GM12864 (cell line): ENCODE measurements at regions not wholly inside any gene's neighbourhood (a gene's known extent, or its start where the extent isn't known, plus 50 kb on each side); places are given as distances from the start of the nearest gene placed in this dataset.

ENCODE experiments used
- DNase-seq: peaks from one replicate; pipeline ENCODE4 v3.0.0-alpha.2; 2011; ENCODE audit warnings: low read depth
- H3K4me3 ChIP-seq: 2 replicates; pipeline ENCODE4 v1.5.1; 2011; ENCODE audit warnings: mild to moderate bottlenecking, low read depth, low read length, control low read depth
- TF ChIP-seq, protein P1 (sequence below): IDR thresholded peaks from 2 replicates; pipeline ENCODE4 v1.5.1; 2011; ENCODE audit warnings: low read depth, mild to moderate bottlenecking, moderate library complexity, low read length, control low read depth, inconsistent platforms; ENCODE audit errors: missing control alignments

DNA sequence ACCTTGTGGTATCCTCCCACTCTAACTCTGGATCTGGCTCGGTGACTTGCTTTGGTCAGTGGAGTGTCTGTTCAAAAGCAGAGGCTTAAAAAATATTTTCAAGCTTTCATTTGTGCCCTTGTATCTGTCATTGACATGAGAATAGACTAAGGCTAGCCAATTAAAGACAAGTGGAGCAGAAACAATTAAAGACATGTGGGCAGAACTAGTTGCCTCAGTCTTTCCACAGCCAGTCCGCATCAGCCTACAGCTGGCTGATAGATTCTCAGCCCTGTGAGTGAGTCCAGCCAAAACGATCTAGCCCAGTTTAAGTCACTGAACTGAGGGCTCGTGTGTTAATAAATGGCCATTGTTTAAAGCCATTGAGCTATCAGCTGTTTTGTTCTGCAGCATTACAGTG lies 185.2 kb upstream of the DGKB start:
- no peak for DNase-seq
- H3K4me3 ChIP-seq: no peak overlapping the region
- TF ChIP-seq, protein P1, sequence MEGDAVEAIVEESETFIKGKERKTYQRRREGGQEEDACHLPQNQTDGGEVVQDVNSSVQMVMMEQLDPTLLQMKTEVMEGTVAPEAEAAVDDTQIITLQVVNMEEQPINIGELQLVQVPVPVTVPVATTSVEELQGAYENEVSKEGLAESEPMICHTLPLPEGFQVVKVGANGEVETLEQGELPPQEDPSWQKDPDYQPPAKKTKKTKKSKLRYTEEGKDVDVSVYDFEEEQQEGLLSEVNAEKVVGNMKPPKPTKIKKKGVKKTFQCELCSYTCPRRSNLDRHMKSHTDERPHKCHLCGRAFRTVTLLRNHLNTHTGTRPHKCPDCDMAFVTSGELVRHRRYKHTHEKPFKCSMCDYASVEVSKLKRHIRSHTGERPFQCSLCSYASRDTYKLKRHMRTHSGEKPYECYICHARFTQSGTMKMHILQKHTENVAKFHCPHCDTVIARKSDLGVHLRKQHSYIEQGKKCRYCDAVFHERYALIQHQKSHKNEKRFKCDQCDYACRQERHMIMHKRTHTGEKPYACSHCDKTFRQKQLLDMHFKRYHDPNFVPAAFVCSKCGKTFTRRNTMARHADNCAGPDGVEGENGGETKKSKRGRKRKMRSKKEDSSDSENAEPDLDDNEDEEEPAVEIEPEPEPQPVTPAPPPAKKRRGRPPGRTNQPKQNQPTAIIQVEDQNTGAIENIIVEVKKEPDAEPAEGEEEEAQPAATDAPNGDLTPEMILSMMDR: no peak

DNA sequence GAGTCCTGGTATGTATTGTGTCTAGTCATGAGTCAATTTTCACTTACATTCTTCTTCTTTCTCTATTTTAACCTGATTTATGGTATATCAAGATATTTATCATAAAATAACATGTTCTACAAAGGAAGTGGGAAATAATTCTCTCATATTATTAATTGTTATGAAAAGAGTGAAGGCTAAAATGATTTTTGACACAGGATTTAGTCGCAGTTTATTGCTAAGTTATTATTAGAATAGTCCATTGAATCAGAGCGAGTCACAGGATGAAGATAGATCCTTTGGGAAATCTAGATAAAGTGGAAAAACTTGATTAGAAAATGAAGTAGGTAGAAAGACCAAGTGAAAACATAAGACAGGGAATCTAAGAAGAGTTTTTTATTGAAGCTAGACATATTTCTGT lies 184.3 kb upstream of the DGKB start:
- no peak for DNase-seq
- TF ChIP-seq, protein P1: no peak
- no peak overlapping the region for H3K4me3 ChIP-seq

DNA sequence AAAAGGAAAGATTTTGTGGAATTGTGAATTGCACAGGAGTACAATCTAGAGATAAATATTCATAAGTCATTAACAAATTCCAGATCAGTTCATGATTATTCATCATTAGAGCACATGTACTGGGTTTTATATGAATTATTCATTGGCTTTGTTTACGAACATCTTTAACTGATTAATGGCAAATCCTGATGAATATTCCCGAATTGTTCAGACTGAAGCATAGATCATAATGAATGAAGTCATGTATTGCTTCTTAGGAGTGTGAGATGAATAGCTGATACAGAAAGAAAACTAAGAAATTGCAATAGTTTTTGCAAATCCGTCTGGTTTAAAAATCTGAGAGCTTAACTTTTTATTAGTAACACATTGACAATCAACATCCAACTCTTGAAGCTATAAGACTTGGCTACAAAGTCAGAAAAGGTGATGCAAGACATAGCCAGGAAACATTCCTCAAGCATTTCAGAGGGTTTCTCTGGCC lies 183.6 kb upstream of the DGKB start:
- no peak overlapping the region for H3K4me3 ChIP-seq
- DNase-seq: no peak
- TF ChIP-seq, protein P1: no peak

DNA sequence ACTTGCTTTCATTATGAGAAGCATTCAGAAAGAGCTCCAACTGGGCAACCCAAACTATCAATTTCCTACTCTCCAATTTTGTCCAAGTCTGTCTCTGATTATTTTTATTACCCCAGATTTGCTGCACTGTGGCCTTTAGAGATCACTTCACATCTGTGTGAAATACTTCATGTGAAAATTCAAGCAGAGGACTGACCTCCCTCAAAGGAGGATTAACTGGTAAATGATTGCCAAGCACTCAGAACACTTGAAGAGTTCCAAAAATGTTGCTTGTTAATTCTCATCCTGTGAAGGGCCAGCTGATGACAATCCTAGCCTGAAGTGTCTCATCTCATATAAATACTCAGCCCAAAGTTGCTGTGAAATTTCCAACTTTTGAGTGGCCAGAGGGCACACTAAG lies 182.8 kb upstream of the DGKB start:
- no peak overlapping the region for H3K4me3 ChIP-seq
- TF ChIP-seq, protein P1: no peak
- no peak for DNase-seq

DNA sequence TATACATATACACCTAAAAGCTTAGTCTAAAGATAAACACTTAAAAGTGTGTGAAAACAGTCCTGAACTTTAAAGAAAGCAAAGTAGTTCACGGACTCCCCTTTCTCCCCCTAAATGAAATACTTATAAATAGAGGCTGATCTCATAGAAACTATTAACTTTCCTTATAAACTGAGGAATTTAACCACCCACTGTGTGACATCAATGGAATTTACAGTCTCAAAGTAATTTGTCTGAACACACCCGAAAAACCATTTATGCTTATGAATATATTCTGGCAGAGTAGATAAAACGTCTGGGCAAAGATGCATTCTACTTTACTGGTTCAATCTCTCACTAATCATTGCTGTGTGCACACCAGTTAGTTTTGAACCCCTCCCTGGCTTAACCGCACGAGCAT lies 181.8 kb upstream of the DGKB start:
- H3K4me3 ChIP-seq: no peak overlapping the region
- TF ChIP-seq, protein P1: no peak
- DNase-seq: no peak

DNA sequence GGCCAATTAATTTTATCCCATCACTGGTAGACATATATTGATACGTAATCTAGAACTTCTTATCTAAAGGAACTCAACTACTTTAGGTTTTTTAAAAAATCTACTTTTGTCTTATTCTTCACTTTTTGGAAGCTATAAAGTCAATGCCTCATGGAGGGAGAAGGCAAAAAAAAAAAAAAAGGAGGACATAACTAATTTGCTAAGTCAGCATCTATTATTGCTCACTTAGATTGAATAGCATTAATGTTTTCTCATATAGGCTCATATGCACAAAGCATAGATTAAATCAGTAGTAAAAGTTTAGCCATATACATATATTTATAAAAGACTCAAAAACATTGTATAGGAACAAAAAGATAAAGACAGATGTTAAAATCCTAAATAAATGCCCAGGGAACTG lies 179.3 kb upstream of the DGKB start:
- no peak for DNase-seq
- TF ChIP-seq, protein P1: no peak
- no peak overlapping the region for H3K4me3 ChIP-seq

DNA sequence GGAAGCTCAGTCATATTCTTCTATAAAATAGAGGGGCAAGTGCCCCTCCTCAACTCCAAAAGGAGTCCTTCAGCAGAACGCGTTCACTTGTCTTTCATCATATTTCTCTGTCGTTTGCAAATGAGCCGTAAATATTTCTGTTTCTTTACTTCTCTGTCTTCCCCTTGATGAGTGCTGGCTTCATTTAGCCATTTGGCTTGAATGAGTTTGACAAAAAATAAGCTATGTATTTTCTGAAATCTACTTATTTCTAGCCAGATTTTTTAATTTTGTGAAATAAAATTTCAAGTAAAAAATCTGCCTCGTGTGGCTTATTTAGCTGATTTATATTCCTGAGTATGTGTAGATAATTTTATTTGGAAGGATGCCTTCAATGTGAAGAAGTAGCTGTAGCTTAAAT lies 170.8 kb upstream of the DGKB start:
- H3K4me3 ChIP-seq: no peak overlapping the region
- TF ChIP-seq, protein P1: no peak
- no peak for DNase-seq
